ENCODE measurements at regions not wholly inside any gene's neighbourhood (a gene's known extent, or its start where the extent isn't known, plus 50 kb on each side); places are given as distances from the start of the nearest gene placed in this dataset.

DNA sequence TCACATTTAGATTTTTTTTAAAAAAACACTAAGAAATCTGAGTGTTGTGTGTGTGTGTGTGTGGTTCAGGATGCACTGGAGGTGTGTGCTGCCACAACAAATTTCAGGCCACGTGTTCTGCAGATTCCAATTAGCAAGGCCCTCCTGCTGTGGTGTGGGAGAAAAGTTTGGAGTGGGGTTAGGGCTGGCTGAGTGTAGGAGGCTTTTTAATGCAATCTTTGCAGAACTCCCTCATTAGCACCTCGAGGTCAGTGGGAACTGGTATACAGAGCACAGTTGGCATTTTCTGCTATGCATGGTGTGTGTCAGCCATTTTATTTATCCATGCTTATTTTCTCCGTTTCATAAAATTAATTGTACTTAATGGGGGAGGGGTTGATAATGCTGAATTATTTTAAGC lies 187.6 kb downstream of the SOX4 start:
- no peak for TF ChIP-seq RNF2 (IDR thresholded peaks at IDR 0.05; ENCODE audit: borderline replicate concordance, low read depth)
- TF ChIP-seq, protein P1, sequence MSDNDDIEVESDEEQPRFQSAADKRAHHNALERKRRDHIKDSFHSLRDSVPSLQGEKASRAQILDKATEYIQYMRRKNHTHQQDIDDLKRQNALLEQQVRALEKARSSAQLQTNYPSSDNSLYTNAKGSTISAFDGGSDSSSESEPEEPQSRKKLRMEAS (IDR thresholded peaks at IDR 0.05) = no peak
- TF ChIP-seq HOXA7 (CRISPR knock-in tag; IDR thresholded peaks at IDR 0.05) = no peak

All from A549 (cell line).